SW 1271 (cell line): ENCODE measurements at regions not wholly inside any gene's neighbourhood (a gene's known extent, or its start where the extent isn't known, plus 50 kb on each side); places are given as distances from the start of the nearest gene placed in this dataset.

ENCODE experiments used
- DNase-seq, 2 experiments: peaks; one replicate each; lab custom pipeline; 2025; lab: John Stamatoyannopoulos, UW

DNA sequence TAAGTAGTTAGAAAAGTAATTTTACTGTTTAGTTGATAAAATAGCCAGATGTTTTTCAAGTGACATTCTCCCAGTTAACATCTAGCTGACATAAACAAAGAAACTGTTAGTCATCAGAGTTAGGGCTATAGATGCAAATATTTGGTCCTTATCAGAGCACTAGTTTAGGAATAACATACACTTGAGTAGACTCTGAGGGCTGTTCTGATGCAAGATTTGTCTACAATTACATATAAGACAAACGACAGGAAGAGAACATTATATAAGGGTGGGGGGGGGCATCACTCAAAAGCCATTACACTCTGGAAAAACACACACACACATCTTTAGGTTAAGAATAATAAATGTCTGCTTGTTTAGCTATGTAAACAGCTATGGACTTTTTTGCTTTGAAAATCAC lies 554.4 kb upstream of the LRRTM1 start:
- no peak for DNase-seq

DNA sequence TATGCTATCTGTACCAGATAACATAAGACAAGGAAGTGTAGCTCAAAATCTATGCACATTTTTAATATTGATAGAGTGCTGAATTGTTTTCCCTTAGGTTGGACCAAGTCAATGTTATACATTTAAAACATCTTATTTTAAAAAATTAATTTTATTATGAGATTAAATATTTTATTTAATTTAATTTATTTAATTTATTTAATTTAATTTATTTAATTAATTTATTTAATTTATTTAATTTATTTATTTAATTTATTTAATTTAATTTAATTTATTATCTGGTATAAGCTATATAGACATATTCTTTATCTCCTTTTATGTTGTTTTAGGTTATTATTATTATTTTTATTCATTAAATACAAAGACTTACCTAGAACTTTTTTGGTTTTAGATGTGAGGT lies 551.7 kb upstream of the LRRTM1 start:
- no peak for DNase-seq

DNA sequence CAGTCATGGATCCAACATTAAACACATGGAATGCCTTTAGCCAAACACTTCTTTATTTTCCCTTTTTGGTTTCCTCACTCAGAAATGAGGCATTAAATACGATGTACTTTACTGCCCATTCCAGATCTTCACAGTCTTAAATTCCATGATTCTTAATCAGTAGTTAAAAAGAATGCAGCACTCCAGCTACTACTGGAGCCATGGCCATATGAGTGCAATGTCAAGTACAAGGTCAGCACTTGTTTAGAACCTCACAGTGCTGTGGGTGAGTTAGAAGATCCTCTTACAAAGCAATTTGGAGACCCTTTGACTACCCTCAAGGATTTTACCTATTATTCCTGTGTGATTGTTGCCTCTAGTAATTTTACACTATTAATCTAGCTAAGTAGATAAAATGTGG lies 550.3 kb upstream of the LRRTM1 start:
- DNase-seq: no peak

DNA sequence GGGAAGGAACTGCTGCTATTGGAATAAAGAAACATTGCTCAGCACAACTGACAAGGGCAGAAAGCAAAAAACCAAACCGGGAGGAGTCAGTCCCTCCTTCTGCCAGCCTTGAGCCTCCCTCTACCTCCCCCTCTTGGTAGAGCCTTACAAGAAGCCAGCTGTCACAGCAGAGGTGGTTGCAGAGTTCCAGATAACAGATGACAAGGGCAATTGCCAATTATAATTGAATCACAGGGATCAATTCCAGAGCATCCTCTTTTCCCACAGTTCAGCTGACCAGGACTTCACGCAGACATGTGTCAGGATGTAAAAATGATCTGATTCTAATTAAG lies 548.2 kb upstream of the LRRTM1 start:
- DNase-seq: no peak

DNA sequence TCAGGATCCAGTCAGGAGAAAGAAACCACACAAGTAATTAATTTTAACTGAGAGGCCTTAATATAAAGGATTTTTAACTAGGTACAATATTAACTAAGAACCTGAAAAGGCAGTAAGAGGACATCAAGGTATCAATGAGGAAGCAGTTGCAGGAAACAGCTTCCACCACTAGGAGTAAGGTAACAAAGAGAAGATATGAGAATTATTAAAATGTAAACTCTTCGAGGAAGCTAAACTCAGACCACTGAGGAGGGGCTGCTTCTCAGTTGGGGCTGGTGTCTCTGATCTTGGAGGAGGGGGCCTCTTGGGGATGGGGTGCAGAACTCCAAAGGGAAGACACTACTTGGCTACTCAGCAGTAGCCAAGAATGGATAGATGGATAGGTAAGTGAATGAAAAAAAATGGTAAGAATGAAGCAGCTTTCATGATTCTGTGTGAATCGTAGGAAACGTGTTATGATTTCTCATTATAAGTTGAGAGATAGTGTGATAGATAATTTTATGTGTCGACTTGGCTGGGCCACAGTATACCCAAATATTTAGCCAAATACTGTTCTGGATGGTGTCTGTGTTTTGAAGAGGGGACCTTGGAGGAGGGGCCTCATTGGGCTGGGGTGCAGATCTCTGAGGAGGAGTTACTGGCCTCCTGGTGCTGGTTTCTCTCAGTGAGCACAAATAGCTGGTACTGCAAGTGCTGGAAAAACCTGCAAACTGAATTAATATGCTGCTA lies 547.7 kb upstream of the LRRTM1 start:
- DNase-seq: no peak

DNA sequence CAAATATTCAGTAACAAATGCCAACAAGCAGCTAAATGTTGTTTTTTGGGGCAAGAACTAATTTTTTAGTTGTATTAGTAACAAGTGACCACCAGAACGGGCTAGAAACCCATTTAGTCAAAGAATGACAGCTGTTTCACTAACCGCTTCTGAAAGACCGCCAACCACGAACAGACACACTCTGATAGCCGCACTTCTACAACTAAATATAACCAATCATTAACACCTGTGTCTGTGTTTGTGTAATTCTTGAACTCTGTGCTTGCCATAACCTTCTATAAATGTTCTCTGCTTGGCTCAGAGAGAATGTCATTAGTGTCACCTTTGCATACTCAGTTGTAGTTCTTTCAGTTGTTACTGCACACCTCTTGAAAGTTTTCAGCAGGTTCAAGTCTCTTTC lies 526.3 kb upstream of the LRRTM1 start:
- no peak for DNase-seq

DNA sequence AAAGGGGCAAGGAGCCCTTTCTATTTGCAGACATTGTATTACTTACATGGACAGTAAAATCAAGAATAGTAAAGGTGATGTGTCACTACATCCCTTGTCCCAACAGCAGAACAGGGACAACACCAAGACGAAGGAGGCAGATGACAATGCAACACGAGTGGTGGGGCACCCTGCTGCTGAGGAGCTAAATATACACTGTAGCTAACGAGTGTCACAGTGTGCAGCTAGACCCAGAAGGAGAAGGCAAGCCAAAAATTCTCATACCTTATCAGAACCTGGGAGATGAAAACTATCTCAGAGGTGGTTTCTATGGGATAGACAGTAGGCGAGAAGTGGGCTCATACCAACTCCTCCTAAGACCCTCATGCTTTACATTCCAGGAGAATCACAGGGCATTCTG lies 518.4 kb upstream of the LRRTM1 start:
- DNase-seq: no peak

DNA sequence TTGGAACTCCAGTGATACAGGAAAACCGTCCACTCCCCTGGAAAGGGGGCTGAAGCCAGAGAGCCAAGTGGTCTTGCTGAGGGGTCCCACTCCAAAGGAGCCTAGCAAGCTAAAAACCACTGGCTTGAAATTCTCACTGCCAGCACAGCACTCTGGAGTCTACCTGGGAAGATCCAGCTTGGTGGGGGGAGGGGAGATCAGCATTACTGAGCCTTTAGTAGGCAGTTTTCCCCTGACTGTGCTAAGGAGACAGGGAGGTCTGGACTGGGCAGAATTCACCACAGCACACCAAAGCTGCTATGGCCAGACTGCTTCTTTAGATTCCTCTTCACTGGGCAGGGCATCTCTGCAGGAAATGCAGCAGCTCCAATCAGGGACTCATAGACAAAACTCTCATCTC lies 510.7 kb upstream of the LRRTM1 start:
- DNase-seq: no peak

DNA sequence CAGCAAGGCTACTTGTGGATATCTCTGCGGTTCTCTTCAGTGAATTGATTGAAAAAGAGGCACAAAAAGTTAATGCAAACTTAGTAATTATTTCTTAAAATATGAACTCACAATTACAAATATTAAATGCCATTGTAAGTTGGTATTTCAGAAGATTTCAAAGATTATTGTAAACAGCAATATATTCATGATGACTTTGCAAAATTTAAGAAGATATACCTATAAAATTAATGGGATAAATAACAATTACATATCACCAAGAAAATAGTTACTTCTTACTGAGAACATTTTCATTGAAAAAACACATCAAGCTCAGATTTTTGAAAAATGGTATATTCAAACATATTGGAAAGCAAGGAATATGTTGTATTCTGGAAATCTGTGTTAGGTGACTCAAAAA lies 482.0 kb upstream of the LRRTM1 start:
- DNase-seq: no peak

DNA sequence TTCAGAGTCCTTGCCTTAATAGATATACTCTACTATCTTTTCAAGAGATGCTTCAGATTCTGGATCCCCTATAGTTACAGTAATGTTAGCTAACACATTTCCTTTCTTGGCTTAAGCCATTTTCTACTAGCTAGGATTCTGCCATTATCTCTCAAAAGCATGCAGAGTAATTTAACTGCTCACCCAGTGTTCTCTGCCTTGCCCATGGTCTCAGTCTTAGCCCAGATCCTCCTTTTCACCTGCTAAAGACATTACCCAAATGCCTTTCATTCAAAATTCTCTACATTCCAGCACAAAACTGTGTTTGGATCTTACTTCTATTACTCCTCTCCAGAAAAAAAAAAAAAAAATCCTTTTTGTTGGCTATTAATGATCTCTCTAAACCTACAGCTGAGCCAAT lies 474.2 kb upstream of the LRRTM1 start:
- no peak for DNase-seq

DNA sequence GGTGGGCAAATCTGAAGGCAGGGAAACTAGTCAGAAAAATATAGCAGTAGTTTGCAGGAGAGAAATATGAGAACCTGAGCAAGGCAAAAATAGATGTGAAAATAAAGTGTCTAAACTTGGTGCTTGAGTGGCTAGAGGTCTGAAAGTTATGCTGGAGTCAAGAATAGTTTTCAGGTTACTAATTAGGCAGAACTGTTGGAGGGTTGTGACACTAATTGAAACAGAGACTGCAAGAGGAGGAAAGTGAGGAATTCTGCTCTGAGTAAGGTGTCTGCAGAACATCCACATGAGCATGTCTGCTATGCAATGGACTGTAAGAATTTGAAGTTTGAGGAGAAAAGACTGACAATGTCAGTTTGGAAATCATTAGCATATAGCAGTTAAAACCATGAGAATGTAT lies 444.0 kb upstream of the LRRTM1 start:
- DNase-seq: no peak

DNA sequence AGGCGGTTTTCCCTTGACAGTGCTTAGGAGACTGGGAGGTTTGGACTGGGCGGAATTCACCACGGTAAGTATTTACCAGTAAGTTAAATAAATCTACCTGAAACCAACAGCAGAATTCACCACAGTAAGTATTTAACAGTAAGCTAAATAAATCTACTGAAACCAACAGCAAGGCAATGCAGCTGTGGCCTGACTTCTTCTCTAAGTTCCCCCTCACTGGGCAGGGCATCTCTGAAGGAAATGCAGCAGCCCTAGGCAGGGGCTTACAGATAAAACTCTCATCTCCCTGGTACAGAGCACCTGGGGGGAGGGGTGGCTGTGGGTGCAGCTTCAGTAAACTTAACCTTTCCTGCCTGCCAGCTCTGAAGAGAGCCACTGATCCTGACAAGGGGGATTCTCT lies 432.5 kb upstream of the LRRTM1 start:
- DNase-seq: no peak

DNA sequence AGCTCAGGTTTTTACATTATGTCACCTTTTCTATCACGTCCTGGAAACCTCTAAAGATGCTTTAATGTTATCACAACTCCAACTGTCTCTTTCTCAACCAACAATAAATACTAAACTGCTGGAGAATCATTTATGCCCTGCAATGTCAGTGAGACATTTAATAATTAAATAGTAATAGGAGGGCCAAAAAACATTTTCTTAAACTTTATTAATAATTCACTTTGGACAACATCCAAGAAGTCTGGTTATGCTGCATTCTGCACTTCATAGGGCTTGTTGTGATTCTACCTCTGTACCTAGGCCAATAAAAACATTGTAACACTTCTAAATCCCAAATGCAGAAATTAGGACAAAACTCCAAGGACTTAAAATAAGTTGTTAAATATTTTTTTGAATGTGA lies 420.4 kb upstream of the LRRTM1 start:
- no peak for DNase-seq

DNA sequence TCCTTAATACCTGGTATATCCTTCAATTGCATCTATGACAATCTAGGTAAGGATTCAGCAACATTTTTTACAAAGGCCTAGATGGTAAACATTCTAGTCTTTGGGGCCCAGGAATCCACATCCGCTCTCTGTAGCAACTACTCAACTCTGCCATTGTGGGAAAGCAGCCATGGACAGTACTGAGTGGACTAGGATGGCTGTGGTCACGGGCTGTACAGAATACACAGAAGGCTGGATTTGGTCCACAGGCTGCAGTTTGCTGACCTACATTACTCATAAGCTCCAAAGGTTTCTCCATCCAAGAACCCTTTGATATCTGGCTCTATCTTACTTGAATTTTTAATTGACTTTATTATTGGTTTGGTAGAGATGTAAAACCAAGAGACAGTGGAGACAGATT lies 418.3 kb upstream of the LRRTM1 start:
- DNase-seq: no peak

DNA sequence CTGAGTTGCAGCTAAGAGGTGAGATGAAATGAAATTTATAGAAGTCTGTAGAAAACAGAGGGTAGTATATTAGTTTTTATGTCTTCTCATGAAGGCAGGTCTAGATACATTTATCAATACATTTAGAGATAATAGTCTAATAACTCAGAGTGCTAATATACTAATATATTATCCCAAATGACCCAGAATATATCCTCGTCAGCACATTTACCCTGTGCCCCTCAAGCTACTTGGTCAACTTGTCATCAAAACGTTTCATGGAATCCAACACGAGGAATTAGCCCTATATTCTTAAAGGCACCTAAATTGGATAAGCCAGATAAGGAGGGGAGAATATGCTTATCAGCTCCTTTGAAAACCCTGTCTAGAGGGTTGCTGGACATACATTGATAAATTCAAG lies 415.1 kb upstream of the LRRTM1 start:
- DNase-seq: no peak

DNA sequence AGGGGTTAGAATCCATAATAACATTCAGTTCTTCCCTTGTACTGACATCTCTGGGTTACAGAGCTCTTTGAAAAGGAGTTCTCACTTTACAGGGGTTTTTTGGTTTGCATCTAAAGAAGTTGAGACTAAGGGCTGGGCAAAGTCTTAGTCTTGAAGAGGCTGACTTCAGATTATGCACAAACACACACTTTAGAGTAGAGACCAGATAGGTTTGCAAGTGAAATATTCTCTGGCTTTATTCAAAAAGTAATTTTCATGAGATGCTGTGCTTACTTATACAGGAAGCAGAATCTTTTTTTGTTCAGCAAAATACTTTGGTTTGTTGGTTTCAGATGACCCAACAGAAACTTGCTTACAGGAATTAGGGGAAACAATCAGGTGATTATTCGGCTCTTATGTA lies 410.9 kb upstream of the LRRTM1 start:
- DNase-seq: no peak

DNA sequence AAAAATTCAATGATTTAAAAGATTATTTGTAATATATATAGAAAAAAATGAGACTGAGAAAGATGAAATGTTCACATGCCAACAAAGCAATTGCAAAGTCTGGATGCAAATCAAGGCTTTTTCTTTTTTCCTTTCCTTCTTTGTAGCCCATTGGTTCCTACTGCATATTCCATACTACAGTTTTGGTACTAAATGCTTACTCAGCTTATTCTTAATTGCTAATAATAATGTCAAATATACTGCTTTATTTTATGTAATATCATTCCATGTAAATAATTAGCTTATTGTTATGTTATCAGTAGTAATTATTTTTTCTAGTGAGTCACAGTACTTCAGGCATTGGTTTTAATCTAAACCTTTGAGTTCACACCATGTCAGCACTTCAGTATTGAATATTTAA lies 407.4 kb upstream of the LRRTM1 start:
- no peak for DNase-seq

DNA sequence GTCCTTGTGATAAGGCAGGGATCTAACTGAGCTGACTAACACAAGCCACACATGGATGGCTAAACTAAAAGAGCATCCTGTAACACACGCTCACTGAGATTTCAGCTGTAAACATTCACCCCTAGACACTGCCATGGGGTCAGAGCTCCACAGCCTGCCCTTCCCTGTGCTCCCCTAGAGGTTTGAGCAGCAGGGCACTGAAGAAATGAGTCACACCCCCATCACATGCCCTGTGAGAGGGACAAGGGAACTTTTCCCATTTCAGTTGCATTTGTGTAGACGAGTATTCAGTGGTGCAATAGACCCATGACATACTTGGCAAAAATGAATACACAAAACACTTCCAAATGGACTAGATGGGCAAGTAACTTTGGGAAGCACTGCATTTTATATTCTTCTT lies 402.4 kb upstream of the LRRTM1 start:
- DNase-seq: no peak

DNA sequence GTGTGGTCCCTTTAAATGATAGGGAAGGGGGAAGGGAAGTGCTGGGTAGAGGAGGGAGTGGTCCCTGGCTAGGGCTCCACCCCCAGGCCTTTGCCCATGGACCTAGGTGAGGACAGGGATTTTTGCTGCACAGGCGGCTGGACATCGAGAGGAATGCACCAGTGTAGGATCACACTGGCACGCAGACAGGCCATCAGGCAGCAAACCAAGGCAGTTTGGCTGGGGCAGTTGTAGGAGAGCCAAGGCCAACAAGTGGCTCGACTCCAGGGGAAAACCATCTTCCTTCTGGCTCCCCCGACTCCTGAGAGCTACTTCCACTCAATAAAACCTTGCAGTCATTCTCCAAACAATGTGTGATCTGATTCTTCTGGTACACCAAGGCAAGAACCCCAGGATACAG lies 402.0 kb upstream of the LRRTM1 start:
- DNase-seq: no peak

DNA sequence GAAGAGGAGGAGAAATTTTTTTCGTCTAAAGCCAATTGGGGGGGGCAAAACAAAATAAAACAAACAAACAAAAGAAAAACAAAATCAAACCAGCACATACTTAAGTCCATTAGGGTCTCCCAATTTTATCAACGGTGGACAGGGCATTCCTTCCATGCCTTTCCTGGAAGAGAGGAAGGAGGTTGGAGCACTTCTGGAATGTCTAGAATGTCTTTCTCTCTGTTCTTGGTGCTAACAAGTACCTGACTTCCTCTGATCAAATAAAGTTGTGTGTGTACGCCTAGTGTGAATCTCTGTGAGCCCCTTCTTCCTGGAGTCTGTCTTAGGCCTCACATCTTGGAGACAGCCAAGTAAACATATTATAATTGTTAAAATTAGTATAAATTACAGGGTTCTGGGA lies 399.0 kb upstream of the LRRTM1 start:
- no peak for DNase-seq

DNA sequence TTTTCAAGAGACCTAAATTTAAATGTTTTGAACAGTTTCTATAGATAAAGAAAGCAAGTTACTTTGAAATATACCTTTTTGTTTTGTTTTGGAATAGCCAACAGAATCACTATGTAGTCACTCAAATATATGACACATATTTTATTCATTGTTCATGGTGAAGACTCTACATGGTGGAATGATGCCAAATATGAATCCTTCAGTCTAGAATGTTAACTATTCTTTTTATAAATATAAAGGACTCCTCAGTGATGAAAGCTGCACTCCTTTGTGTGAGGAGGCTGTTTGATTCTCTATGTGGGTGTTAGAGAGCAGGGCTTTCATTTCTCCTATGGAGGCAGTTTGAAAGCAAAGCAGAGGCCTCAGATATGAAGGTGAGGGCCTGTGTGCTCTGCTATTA lies 396.4 kb upstream of the LRRTM1 start:
- no peak for DNase-seq
